Endothelial cell of umbilical vein (primary cell): ENCODE measurements at regions not wholly inside any gene's neighbourhood (a gene's known extent, or its start where the extent isn't known, plus 50 kb on each side); places are given as distances from the start of the nearest gene placed in this dataset.

Source experiments
- BruUV-seq: library from RNA; stranded (reverse); fragments of 400-500 nt; replicated peaks from 2 replicates; lab custom pipeline; 2021; lab: Mats Ljungman, UMichigan
- CTCF ChIA-PET: fragments of 300-600, 350-600 bp; sonication (Branson Sonifier 250); formaldehyde crosslinking; loops from one replicate; lab custom pipeline; 2021; ENCODE audit warnings: antibody characterized with exemption, inconsistent platforms; lab: Charles Lee
- POLR2A ChIA-PET: fragments of 300-600, 350-600 bp; sonication (Branson Sonifier 250); formaldehyde crosslinking; loops from one replicate; lab custom pipeline; 2021; ENCODE audit warnings: antibody characterized with exemption, inconsistent platforms; lab: Charles Lee
- DNase-seq: peaks from one replicate; pipeline ENCODE4 v3.0.0-alpha.2; 2011; ENCODE audit warnings: low read depth, low spot score
- FAIRE-seq: peaks from 2 replicates; lab custom pipeline; 2011; peaks lifted over from hg19 to GRCh38; lab: Jason Lieb, UNC
- H2AFZ ChIP-seq: 2 replicates; pipeline ENCODE4 v1.6.0; 2012; ENCODE audit warnings: low read depth, low read length, control low read depth, inconsistent platforms
- H3K27ac ChIP-seq: 2 replicates; pipeline ENCODE4 v1.5.1; 2011; ENCODE audit warnings: low read depth, mild to moderate bottlenecking, control low read depth, low read length, moderate library complexity; ENCODE audit not compliant: insufficient read depth
- H3K27me3 ChIP-seq, 2 experiments: 2 replicates each; pipeline versions ENCODE4 v1.6.0 to v1.6.1; 2011; ENCODE audit warnings: low read length in 2 of 2, mixed read lengths in 1 of 2; ENCODE audit not compliant: control insufficient read depth in 2 of 2, insufficient read depth in 2 of 2
- H3K36me3 ChIP-seq, 2 experiments: 2 replicates in 1 of 2; 3 replicates in 1 of 2; pipeline ENCODE4 v1.5.1; 2011; ENCODE audit warnings: low read length in 2 of 2, mild to moderate bottlenecking in 1 of 2, moderate library complexity in 1 of 2; ENCODE audit not compliant: control insufficient read depth in 2 of 2, insufficient read depth in 2 of 2; ENCODE audit errors: extremely low read depth in 1 of 2
- H3K4me1 ChIP-seq: 3 replicates; pipeline ENCODE4 v1.5.1; 2011; ENCODE audit warnings: mild to moderate bottlenecking, low read length; ENCODE audit not compliant: control insufficient read depth, insufficient read depth; ENCODE audit errors: extremely low read depth
- H3K4me2 ChIP-seq: 2 replicates; pipeline ENCODE4 v1.6.1; 2011; ENCODE audit warnings: low read length, control low read depth, mixed read lengths; ENCODE audit not compliant: insufficient read depth
- H3K4me3 ChIP-seq, 3 experiments: fragments of 200-600 bp in 1 of 3; sonication (generic), shearing (Covaris generic) in 1 of 3; replicated peaks in 1 of 3; 2 replicates each; pipeline ENCODE4 v1.5.1; 2011 to 2016; ENCODE audit warnings: control low read depth in 3 of 3, low read length in 3 of 3, mild to moderate bottlenecking in 2 of 3, inconsistent platforms in 1 of 3, low read depth in 1 of 3, moderate library complexity in 1 of 3; ENCODE audit not compliant: insufficient read depth in 1 of 3
- H3K79me2 ChIP-seq: 2 replicates; pipeline ENCODE4 v1.6.0; 2012; ENCODE audit warnings: low read length, inconsistent platforms; ENCODE audit not compliant: control insufficient read depth, insufficient read depth
- H3K9ac ChIP-seq: replicated peaks from 2 replicates; pipeline ENCODE3; 2011; ENCODE audit warnings: low read length, control low read depth; ENCODE audit not compliant: insufficient read depth; ENCODE audit errors: extremely low read depth
- H3K9me1 ChIP-seq: replicated peaks from 3 replicates; pipeline ENCODE4 v1.6.0; 2011; ENCODE audit warnings: mild to moderate bottlenecking, low read length; ENCODE audit not compliant: control insufficient read depth, insufficient read depth; ENCODE audit errors: extremely low read depth
- H3K9me3 ChIP-seq: replicated peaks from 2 replicates; pipeline ENCODE4 v1.5.1; 2012; ENCODE audit warnings: low read length, inconsistent platforms; ENCODE audit not compliant: control insufficient read depth, insufficient read depth
- H4K20me1 ChIP-seq: replicated peaks from 2 replicates; pipeline ENCODE3; 2011; ENCODE audit warnings: mild to moderate bottlenecking, low read length; ENCODE audit not compliant: control insufficient read depth, insufficient read depth; ENCODE audit errors: extremely low read depth
- CTCF ChIP-seq, 2 donors: IDR thresholded peaks; 1 replicate in 1 of 2; 2 replicates in 1 of 2; pipeline ENCODE4 v1.5.1; 2011; ENCODE audit warnings: low read length in 2 of 2, mild to moderate bottlenecking in 2 of 2, moderate library complexity in 2 of 2, control low read depth in 1 of 2, inconsistent platforms in 1 of 2, low read depth in 1 of 2; ENCODE audit not compliant: insufficient read depth in 1 of 2; ENCODE audit errors: extremely low read depth in 1 of 2
- EZH2 ChIP-seq: IDR thresholded peaks from 2 replicates; pipeline ENCODE4 v1.6.1; 2012; ENCODE audit warnings: borderline replicate concordance, low read depth, mild to moderate bottlenecking, moderate library complexity, low read length, inconsistent platforms; ENCODE audit not compliant: severe bottlenecking
- FOS ChIP-seq: IDR thresholded peaks from 2 replicates; pipeline ENCODE4 v1.6.1; 2011; ENCODE audit warnings: mild to moderate bottlenecking, low read length, moderate library complexity, borderline replicate concordance; ENCODE audit not compliant: insufficient read depth
- GATA2 ChIP-seq: IDR thresholded peaks from 2 replicates; pipeline ENCODE4 v1.7.0; 2011; ENCODE audit warnings: low read depth, mild to moderate bottlenecking, moderate library complexity, mixed read lengths, low read length; ENCODE audit not compliant: insufficient read length, insufficient read depth
- MAX ChIP-seq: IDR thresholded peaks from 2 replicates; pipeline ENCODE4 v1.6.1; 2011; ENCODE audit not compliant: insufficient read depth, insufficient read length
- MYC ChIP-seq: IDR thresholded peaks from one replicate; pipeline ENCODE4 v1.6.1; 2011; ENCODE audit warnings: mild to moderate bottlenecking, low read depth, low read length
- POLR2A ChIP-seq: IDR thresholded peaks from 2 replicates; pipeline ENCODE4 v1.6.1; 2012; ENCODE audit warnings: low read depth, mild to moderate bottlenecking, control low read depth, low read length
- POLR2AphosphoS5 ChIP-seq: IDR thresholded peaks from 2 replicates; pipeline ENCODE4 v1.6.1; 2012; ENCODE audit warnings: low read depth, mild to moderate bottlenecking, control low read depth, low read length, moderate library complexity; ENCODE audit not compliant: insufficient read depth
- dilution Hi-C: fragments of 300-500 bp; cut with MboI; formaldehyde crosslinking; loops from one replicate; pipeline ENCODE4 v1.15.0; 2019; ENCODE audit warnings: low sequenced_read_pairs; ENCODE audit not compliant: extremely low pct_ligation_motif_present
- intact Hi-C: fragments of 100-400 bp; cut with micrococcal nuclease; formaldehyde crosslinking; loops from one replicate; pipeline ENCODE4 v1.10.0; 2022

- dilution Hi-C loops: no loop called here
- FAIRE-seq: no peak
- DNase-seq: no peak
- Histone ChIP-seq H3K36me3 (no peaks in the 10 kb centered on the region), H3K27me3 (no peaks in the 10 kb centered on the region), H2AFZ (no peak overlapping the region), H3K9me3 (no peaks in the 10 kb centered on the region), H3K4me1 (no peaks in the 10 kb centered on the region), H3K27ac (no peak overlapping the region), H3K4me2 (no peak overlapping the region), H3K4me3 (no peak overlapping the region), H3K79me2 (no peaks in the 10 kb centered on the region), H3K9me1 (no peaks in the 10 kb centered on the region), H3K9ac (no peak overlapping the region), H4K20me1 (no peaks in the 10 kb centered on the region)
- TF ChIP-seq FOS (no peak), MYC (no peak), POLR2A (no peak), EZH2 (no peak), CTCF (IDR thresholded peaks at IDR 0.05; ENCODE audit: extremely low read depth in 1 of 2, insufficient read depth in 1 of 2, low read depth in 1 of 2, low read length in 2 of 2) (no peak), POLR2AphosphoS5 (no peak), MAX (no peak), GATA2 (no peak)
- no TSS peak for BruUV-seq
- intact Hi-C loops: no loop called here
- CTCF ChIA-PET: no interaction called here
- POLR2A ChIA-PET: no interaction called here
These were observed 1076.2 kb downstream of the NLGN4Y start for GRCh38 chrY:15600565-15600964.
